C4-2B (cell line): ENCODE measurements at regions not wholly inside any gene's neighbourhood (a gene's known extent, or its start where the extent isn't known, plus 50 kb on each side); places are given as distances from the start of the nearest gene placed in this dataset.

Experiments used
- H3K27ac ChIP-seq: fragments of 450-650 bp; 2 replicates; pipeline ENCODE4 v1.5.1; 2017
- CTCF ChIP-seq: fragments of 450-650 bp; conservative IDR thresholded peaks from 2 replicates; pipeline ENCODE4 v1.5.1; 2017; ENCODE audit warnings: mild to moderate bottlenecking
- ZFX ChIP-seq: fragments of 450-650 bp; IDR thresholded peaks from 2 replicates; pipeline ENCODE4 v1.6.1; 2017

DNA sequence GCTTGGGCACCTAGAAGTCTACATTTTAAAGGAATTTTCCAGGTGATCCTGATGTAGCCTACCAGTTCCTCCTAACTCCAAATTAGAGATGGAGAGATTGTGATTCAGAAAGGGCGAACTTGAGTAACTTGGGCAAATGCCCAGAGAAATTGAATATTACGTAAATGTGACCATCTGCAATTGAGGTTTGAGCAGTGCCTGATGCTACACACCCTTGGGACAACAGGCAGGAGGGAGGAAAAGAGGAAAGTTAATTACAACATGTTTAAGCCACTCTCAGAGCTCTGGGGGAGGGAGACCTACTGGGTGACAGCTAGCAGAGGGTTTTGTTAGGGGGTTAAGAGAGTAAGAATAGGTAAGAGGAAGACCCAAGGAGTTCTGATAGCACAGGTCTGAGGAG, 208.9 kb downstream of the LPIN1 start:
- TF ChIP-seq ZFX: no peak
- TF ChIP-seq CTCF: no peak
- H3K27ac ChIP-seq: no peak overlapping the region

- TF ChIP-seq ZFX: no peak
- TF ChIP-seq CTCF: no peak
- no peak overlapping the region for H3K27ac ChIP-seq
Measured at GRCh38 chr2:11955884-11956291, 209.5 kb downstream of the LPIN1 start.

DNA sequence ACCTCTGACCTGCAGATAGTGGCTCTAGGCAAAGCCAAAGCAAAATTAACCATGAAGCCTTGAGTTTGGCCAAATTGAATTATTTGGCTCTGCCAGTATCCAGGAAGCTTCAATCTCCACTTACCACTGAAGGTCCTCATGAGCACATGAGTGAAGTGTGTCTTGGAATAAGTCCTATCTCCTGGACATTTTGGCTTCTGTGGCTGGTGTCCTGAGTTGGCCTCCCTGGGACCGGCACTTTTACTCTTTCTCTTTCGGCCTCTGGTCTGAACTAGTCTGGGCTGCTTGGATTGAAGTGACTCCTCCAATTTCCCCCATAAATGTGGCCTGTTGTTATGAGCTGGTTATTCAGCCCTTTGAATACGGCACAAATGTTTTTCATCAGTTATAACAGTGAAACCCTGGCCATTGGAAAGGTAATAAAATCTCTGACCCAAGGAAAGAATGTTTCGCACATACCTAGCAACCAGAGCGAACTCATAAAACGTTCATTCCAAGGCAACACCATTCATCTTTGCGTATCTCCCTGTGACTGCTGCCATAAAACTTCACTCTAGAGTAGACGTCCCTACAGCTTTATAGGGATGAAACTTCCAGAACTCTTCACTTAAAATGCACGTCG, 216.4 kb downstream of the LPIN1 start:
- H3K27ac ChIP-seq: no peak overlapping the region

DNA sequence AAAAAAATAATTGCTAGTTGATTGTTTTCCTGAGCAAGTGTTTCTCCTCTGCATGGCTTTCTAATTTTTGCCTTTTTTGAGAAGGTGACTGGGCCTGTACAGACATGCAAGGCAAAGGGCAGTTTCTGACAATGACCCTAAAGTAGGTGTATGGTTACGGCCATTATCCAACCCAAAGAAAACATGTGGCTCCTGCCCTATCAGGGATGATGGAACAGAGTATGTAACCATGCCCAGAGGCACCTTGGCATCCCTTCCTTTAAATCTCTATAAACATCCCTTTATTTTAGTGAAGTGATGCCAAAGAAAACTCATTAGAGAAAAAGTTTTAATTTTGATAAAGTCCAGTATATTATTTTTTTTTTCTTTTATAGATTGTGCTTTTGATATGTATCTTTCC, 217.5 kb downstream of the LPIN1 start:
- H3K27ac ChIP-seq: no peak overlapping the region
- TF ChIP-seq CTCF (no peak), ZFX (no peak)

More for the DNA sequence above, 216.4 kb downstream of the LPIN1 start:
- TF ChIP-seq ZFX (no peak), CTCF (no peak)

DNA sequence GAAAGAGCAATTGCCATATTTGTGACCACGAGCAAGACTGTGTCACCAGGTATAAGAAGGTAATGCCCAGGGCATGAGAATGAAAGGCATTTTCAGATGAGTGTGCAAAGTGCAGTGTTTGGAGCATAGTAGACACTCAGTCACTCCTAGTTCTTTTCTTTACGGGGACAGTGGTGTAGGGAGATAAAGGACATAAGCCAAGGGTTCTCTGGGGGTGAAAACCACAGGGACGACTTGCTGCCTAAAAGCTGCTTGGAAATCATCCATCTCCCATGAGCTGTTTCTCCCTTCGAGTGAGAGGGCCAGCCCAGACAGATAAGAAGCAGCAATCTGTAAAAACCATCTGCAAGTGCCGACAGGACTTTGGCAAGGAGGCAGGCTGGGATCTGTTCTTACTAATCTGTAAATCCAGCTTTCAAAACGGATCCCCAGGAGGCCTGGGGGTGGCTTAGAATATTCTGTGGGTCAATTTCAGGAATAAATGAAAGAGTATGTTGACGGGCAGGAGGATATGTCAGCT, 221.6 kb downstream of the LPIN1 start:
- H3K27ac ChIP-seq: no peak overlapping the region
- no peak for TF ChIP-seq ZFX
- no peak for TF ChIP-seq CTCF

DNA sequence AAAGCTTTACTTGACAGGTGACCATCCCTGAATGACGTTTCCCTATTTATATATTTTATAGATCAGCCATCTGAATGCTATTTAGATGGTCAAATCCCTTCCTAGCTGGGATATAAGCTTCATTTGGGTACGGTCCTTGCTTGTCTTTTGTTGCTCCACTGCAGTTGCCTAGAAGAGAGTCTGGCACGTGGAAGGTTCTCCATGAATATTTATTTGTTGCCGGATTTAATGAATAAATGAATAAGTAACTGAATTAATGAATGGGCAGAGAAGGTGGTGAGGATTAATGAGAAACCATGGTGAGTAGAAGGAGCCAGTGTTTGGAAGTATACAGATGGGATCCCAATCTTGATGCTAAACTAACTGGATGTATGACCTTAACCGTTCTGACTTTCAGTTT, 222.1 kb downstream of the LPIN1 start:
- TF ChIP-seq CTCF: no peak
- TF ChIP-seq ZFX: no peak
- no peak overlapping the region for H3K27ac ChIP-seq

GRCh38 chr2:11969774-11970173, 223.3 kb downstream of the LPIN1 start:
- TF ChIP-seq ZFX (no peak), CTCF (no peak)
- H3K27ac ChIP-seq: no peak overlapping the region
